Natural killer cell treated with Interleukin-12 subunit alpha and Interleukin-12 subunit beta and Interleukin-15 and Interleukin-18, amount 100 ng/mL, for 72 hours (primary cell): ENCODE measurements at regions not wholly inside any gene's neighbourhood (a gene's known extent, or its start where the extent isn't known, plus 50 kb on each side); places are given as distances from the start of the nearest gene placed in this dataset.

Experiments used
- ATAC-seq, 2 donors: fragments of 150-1000 bp; cut with Tn5 transposase in 1 of 2; sonication (Bioruptor Pico), chemical (Tn5 transposase) in 1 of 2; 2 replicates each; pipeline ENCODE4 v1.10.0; 2021
- DNase-seq: peaks from one replicate; pipeline ENCODE4 v3.0.0; 2022; ENCODE audit warnings: low spot score
- H3K27ac Mint-ChIP-seq, 2 donors: 1 replicate in 1 of 2; 2 replicates in 1 of 2; pipeline ENCODE4 v1.8.0; 2022; ENCODE audit warnings: mixed read lengths in 2 of 2, mild to moderate bottlenecking in 1 of 2, moderate library complexity in 1 of 2
- H3K27me3 Mint-ChIP-seq, 2 donors: 1 replicate in 1 of 2; 2 replicates in 1 of 2; pipeline ENCODE4 v1.8.0; 2022; ENCODE audit warnings: mixed read lengths in 2 of 2
- H3K36me3 Mint-ChIP-seq: one replicate; pipeline ENCODE4 v1.8.0; 2022; ENCODE audit warnings: mixed read lengths
- H3K4me1 Mint-ChIP-seq, 2 donors: 1 replicate in 1 of 2; 2 replicates in 1 of 2; pipeline ENCODE4 v1.8.0; 2022; ENCODE audit warnings: low read depth in 2 of 2, mixed read lengths in 2 of 2, mild to moderate bottlenecking in 1 of 2
- H3K4me3 Mint-ChIP-seq: one replicate; pipeline ENCODE4 v1.8.0; 2022; ENCODE audit warnings: mixed read lengths
- H3K9me3 Mint-ChIP-seq: 2 replicates; pipeline ENCODE4 v1.8.0; 2022; ENCODE audit warnings: mixed read lengths

- Mint-ChIP-seq H3K4me3 (no peak overlapping the region), H3K27me3 (no peaks in the 10 kb centered on the region), H3K36me3 (no peaks in the 10 kb centered on the region), H3K9me3 (no peaks in the 10 kb centered on the region), H3K4me1 (no peaks in the 10 kb centered on the region), H3K27ac (no peak overlapping the region)
- DNase-seq (no peak), ATAC-seq (no peak)
Observed at GRCh38 chr12:22882559-22882958, 257.6 kb downstream of the ETNK1 start.

GRCh38 chr12:22893878-22894277 lies 268.9 kb downstream of the ETNK1 start:
- no peaks in the 10 kb centered on the region for H3K36me3 Mint-ChIP-seq
- no peak overlapping the region for H3K4me3 Mint-ChIP-seq
- peaks cover 14% of the 10 kb centered on the region for H3K9me3 Mint-ChIP-seq
- no peak for DNase-seq
- ATAC-seq = no peak
- H3K4me1 Mint-ChIP-seq = no peaks in the 10 kb centered on the region
- H3K27ac Mint-ChIP-seq = no peak overlapping the region
- peaks cover 0 to 6% of the 10 kb centered on the region in 2 donors for H3K27me3 Mint-ChIP-seq

- no peaks in the 10 kb centered on the region for H3K36me3 Mint-ChIP-seq
- no peaks in the 10 kb centered on the region for H3K4me1 Mint-ChIP-seq
- H3K27ac Mint-ChIP-seq = no peak overlapping the region
- ATAC-seq (no peak), DNase-seq (no peak)
- peaks cover 6% of the 10 kb centered on the region for H3K9me3 Mint-ChIP-seq
- no peak overlapping the region for H3K4me3 Mint-ChIP-seq
- H3K27me3 Mint-ChIP-seq = no peaks in the 10 kb centered on the region
Observed at GRCh38 chr12:22899184-22899583, 274.2 kb downstream of the ETNK1 start.

- Mint-ChIP-seq H3K27me3 (no peaks in the 10 kb centered on the region), H3K36me3 (no peaks in the 10 kb centered on the region), H3K4me1 (no peaks in the 10 kb centered on the region), H3K4me3 (no peak overlapping the region), H3K9me3 (peaks cover 6% of the 10 kb centered on the region), H3K27ac (no peak overlapping the region)
- no peak for ATAC-seq
- no peak for DNase-seq
Observed at GRCh38 chr12:22900401-22900800, 275.4 kb downstream of the ETNK1 start.

GRCh38 chr12:22904485-22904884 lies 279.5 kb downstream of the ETNK1 start:
- Mint-ChIP-seq H3K27me3 (no peaks in the 10 kb centered on the region), H3K36me3 (no peaks in the 10 kb centered on the region), H3K27ac (no peak overlapping the region), H3K4me1 (no peaks in the 10 kb centered on the region), H3K9me3 (peaks cover 7% of the 10 kb centered on the region), H3K4me3 (no peak overlapping the region)
- DNase-seq (no peak), ATAC-seq (no peak)

DNA sequence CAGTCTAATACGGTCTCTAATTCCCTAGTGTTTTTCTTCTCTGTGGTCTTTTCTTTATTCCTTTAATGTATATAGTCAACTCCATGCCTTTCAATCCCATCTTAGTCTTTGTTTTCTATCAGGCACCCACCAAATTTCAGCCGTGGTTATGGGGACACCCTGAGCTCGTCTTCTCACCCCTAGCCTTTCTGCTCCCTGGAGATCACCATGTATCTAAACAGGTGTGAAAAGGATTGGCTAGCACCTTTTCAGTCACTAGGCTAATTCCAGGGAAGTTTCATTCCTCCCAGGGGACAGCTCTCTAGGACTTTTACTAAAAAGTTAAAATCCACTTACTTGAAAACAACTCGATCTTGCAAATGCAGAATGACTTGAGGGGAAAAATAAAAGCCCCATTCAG lies 291.3 kb downstream of the ETNK1 start:
- no peak overlapping the region for H3K4me3 Mint-ChIP-seq
- H3K4me1 Mint-ChIP-seq = no peaks in the 10 kb centered on the region
- H3K27ac Mint-ChIP-seq = no peak overlapping the region
- ATAC-seq = no peak
- no peaks in the 10 kb centered on the region for H3K27me3 Mint-ChIP-seq
- H3K9me3 Mint-ChIP-seq = peaks cover 3% of the 10 kb centered on the region
- no peak for DNase-seq
- no peaks in the 10 kb centered on the region for H3K36me3 Mint-ChIP-seq

- ATAC-seq (no peak), DNase-seq (no peak)
- H3K4me3 Mint-ChIP-seq = no peak overlapping the region
- no peaks in the 10 kb centered on the region for H3K4me1 Mint-ChIP-seq
- H3K27ac Mint-ChIP-seq = no peak overlapping the region
- peaks cover 5% of the 10 kb centered on the region for H3K9me3 Mint-ChIP-seq
- no peaks in the 10 kb centered on the region for H3K27me3 Mint-ChIP-seq
- H3K36me3 Mint-ChIP-seq = no peaks in the 10 kb centered on the region
Observed at GRCh38 chr12:22916815-22917214, 291.8 kb downstream of the ETNK1 start.

- DNase-seq (no peak), ATAC-seq (no peak)
- peaks cover 5% of the 10 kb centered on the region for H3K9me3 Mint-ChIP-seq
- no peaks in the 10 kb centered on the region for H3K4me1 Mint-ChIP-seq
- H3K27me3 Mint-ChIP-seq = no peaks in the 10 kb centered on the region
- no peaks in the 10 kb centered on the region for H3K36me3 Mint-ChIP-seq
- no peak overlapping the region for H3K27ac Mint-ChIP-seq
- H3K4me3 Mint-ChIP-seq = no peak overlapping the region
Observed at GRCh38 chr12:22919883-22920282, 294.9 kb downstream of the ETNK1 start.

DNA sequence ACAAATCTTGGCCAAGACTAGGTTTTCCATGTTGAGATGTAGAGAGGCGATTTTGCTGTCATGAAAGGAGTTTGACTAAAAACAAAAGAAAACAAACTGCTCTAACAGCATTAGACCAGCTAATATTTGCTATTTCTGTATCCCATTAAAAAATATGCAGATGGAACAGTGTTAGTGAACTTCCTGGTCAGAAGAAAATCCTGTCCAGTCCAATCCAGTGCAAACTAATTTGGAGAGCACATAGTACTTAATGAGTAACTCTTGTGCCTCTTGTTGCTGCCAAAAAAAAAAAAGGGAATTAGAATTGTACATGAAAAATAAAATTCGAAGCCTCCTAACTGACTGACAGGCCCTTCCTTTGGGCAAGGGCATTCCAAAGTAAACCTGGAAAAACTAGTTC lies 298.8 kb downstream of the ETNK1 start:
- no peak overlapping the region for H3K27ac Mint-ChIP-seq
- H3K4me1 Mint-ChIP-seq = no peaks in the 10 kb centered on the region
- ATAC-seq (no peak), DNase-seq (no peak)
- peaks cover 5% of the 10 kb centered on the region for H3K9me3 Mint-ChIP-seq
- H3K27me3 Mint-ChIP-seq = no peaks in the 10 kb centered on the region
- no peaks in the 10 kb centered on the region for H3K36me3 Mint-ChIP-seq
- H3K4me3 Mint-ChIP-seq = no peak overlapping the region

- Mint-ChIP-seq H3K4me1 (no peaks in the 10 kb centered on the region), H3K36me3 (no peaks in the 10 kb centered on the region), H3K9me3 (peaks cover 5% of the 10 kb centered on the region), H3K27me3 (peaks cover 0 to 5% of the 10 kb centered on the region in 2 donors), H3K4me3 (no peak overlapping the region), H3K27ac (no peak overlapping the region)
- ATAC-seq = no peak
- DNase-seq = no peak
Observed at GRCh38 chr12:22924391-22924790, 299.4 kb downstream of the ETNK1 start.

GRCh38 chr12:22925623-22926022 lies 300.7 kb downstream of the ETNK1 start:
- no peak for ATAC-seq

GRCh38 chr12:22932431-22932830 lies 307.5 kb downstream of the ETNK1 start:
- DNase-seq (no peak), ATAC-seq (no peak)
- Mint-ChIP-seq H3K4me1 (no peaks in the 10 kb centered on the region), H3K36me3 (no peaks in the 10 kb centered on the region), H3K4me3 (no peak overlapping the region), H3K27me3 (peaks cover 0 to 8% of the 10 kb centered on the region in 2 donors), H3K9me3 (peaks cover 4% of the 10 kb centered on the region), H3K27ac (no peak overlapping the region)

More at GRCh38 chr12:22925623-22926022, 300.7 kb downstream of the ETNK1 start:
- H3K27me3 Mint-ChIP-seq = peaks cover 0 to 8% of the 10 kb centered on the region in 2 donors
- H3K36me3 Mint-ChIP-seq = no peaks in the 10 kb centered on the region
- no peak overlapping the region for H3K4me3 Mint-ChIP-seq
- DNase-seq = no peak
- H3K27ac Mint-ChIP-seq = no peak overlapping the region
- no peaks in the 10 kb centered on the region for H3K4me1 Mint-ChIP-seq
- H3K9me3 Mint-ChIP-seq = peaks cover 5% of the 10 kb centered on the region

DNA sequence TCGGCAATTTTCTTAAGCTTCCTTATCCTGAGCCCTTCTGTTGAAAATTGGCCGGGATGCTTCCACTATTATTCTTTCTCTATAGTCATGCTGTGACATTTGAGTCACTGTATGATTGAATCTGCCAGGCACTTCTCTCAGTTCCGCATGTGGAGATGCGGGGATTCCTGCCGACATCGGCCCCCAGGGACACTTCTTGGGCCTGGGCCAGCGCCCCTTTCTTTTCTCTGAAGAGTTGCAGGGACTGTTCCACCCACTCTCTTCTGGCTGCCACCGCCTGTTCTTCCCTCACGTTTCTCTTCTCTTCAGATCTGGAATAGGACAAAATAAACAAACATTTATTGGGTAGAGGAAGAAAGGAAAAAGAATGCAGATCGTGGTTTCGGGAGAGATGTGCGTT lies 310.1 kb downstream of the ETNK1 start:
- H3K9me3 Mint-ChIP-seq = peaks cover 6% of the 10 kb centered on the region
- H3K4me3 Mint-ChIP-seq = no peak overlapping the region
- no peaks in the 10 kb centered on the region for H3K36me3 Mint-ChIP-seq
- ATAC-seq (no peak), DNase-seq (no peak)
- H3K27ac Mint-ChIP-seq = no peak overlapping the region
- no peaks in the 10 kb centered on the region for H3K4me1 Mint-ChIP-seq
- no peaks in the 10 kb centered on the region for H3K27me3 Mint-ChIP-seq

GRCh38 chr12:22935501-22935900 lies 310.5 kb downstream of the ETNK1 start:
- H3K4me1 Mint-ChIP-seq = no peaks in the 10 kb centered on the region
- no peak overlapping the region for H3K27ac Mint-ChIP-seq
- ATAC-seq (no peak), DNase-seq (no peak)
- peaks cover 8% of the 10 kb centered on the region for H3K9me3 Mint-ChIP-seq
- H3K36me3 Mint-ChIP-seq = no peaks in the 10 kb centered on the region
- no peaks in the 10 kb centered on the region for H3K27me3 Mint-ChIP-seq
- H3K4me3 Mint-ChIP-seq = no peak overlapping the region

DNA sequence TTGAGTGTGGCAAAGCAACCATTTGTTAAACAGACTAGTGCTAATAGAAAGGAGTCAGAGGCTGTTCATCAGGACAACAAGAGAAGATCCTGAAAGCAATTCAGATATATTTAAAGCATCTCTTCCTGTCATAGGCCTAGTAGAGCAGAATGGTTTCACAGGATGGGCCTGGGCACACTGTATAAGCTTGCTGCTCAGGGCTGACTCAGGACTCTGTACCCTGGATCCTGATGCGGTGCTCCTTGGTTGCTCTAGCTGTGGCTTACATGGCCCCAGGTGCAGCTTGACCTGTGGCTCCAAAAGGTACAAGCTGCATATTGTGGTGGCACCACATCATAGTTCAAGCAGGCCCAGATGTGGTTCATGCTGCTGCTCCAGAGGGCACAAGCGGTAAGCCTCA lies 313.4 kb downstream of the ETNK1 start:
- ATAC-seq (peak in 1 of 2 donors; percentile 27), DNase-seq (no peak)
- Mint-ChIP-seq H3K9me3 (peaks cover 12% of the 10 kb centered on the region), H3K27ac (no peak overlapping the region), H3K4me3 (no peak overlapping the region), H3K4me1 (no peaks in the 10 kb centered on the region), H3K36me3 (no peaks in the 10 kb centered on the region), H3K27me3 (no peaks in the 10 kb centered on the region)
